HG03469 (cell line): ENCODE measurements at regions not wholly inside any gene's neighbourhood (a gene's known extent, or its start where the extent isn't known, plus 50 kb on each side); places are given as distances from the start of the nearest gene placed in this dataset.
"Not testable (repeated sequence)": the region's sequence is repeated elsewhere in the genome, so short reads cannot be mapped to it uniquely, and the experiment has no call there.

Source experiments
- ATAC-seq: cut with Tn5 transposase; IDR thresholded peaks from one replicate; pipeline ENCODE4 v1.9.1; 2021; ENCODE audit warnings: mild to moderate bottlenecking, moderate library complexity, moderate number of reproducible peaks; ENCODE audit not compliant: unreplicated experiment

DNA sequence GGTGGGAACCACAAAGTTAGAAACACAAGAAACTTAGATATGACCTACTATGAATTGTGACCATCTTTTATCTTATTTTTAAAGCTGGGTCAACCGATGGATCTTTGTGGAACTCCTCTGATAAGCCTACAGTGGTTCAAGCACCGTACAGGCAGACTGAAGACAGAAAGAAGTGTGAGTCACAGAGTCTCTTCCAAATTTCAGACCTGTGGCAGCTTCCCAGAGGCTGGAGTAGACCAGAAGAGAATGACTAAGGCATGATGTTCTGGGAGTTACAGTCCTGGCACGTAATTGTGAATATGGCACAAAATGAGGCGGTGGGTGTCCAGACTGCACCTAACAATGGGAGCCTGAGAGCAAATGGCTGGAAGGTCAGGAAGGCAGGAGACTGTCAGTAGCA, 70.0 kb downstream of the LMO4 start:
- ATAC-seq = no peak

- no peak for ATAC-seq
Measured at GRCh38 chr1:87399264-87399663, 70.6 kb downstream of the LMO4 start.

- ATAC-seq = no peak
Measured at GRCh38 chr1:87399701-87400100, 71.0 kb downstream of the LMO4 start.

- ATAC-seq = no peak
Measured at GRCh38 chr1:87400813-87401212, 72.1 kb downstream of the LMO4 start.

DNA sequence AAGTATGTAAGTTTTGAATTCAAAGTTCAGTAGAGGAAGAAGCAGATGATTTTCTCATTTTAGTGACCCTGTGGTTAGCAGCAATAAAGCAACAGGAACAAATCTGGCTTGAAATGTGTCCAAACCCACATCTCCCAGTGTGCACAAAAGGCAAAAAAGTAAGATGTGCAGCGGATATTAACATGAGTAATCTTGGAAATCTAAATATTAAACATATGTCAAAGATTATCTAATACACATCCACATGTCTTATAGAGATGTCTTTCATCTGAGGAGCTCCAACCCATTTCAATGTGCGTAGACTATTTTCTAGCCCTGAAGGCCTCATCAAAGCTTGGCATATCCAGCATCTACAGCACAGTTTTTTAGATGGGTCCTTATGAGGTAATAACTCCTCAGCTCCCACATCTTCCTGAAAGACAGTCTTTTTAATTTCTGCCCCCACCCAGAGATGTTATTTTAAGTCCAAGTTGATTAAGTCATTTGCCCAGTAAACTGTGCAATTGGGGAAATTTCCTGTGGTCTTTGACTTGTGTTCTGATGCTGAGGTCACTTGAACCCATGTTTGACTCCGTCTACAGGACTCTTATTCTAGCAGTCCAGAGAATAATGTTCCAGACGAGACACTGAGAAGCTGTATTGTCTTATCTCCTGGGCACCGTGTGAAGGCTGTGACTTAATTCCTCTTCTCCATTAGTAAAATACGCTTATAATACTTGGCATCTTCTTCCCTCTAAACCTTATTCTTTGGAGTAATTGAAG, 73.7 kb downstream of the LMO4 start:
- no peak for ATAC-seq

GRCh38 chr1:87403061-87403820, 74.6 kb downstream of the LMO4 start:
- ATAC-seq = no peak

DNA sequence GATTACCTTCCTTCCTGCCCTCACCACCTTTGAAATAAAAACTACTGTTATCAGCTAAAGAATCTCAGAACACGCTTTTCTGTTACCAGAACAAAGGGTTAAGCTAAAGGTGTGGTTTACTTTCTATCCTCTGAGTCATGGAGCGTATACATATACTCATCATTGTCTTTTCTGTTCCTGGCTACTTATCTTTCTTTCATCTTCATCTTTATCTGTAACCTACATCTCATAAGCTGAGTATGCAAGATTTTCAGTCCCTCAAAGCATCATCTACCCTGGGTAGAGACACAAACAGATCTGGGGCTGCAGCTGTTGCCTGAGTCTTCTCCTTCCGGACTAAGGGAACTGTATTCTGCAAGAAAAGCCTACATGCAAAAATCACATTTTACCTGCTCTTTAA, 75.6 kb downstream of the LMO4 start:
- ATAC-seq = no peak

DNA sequence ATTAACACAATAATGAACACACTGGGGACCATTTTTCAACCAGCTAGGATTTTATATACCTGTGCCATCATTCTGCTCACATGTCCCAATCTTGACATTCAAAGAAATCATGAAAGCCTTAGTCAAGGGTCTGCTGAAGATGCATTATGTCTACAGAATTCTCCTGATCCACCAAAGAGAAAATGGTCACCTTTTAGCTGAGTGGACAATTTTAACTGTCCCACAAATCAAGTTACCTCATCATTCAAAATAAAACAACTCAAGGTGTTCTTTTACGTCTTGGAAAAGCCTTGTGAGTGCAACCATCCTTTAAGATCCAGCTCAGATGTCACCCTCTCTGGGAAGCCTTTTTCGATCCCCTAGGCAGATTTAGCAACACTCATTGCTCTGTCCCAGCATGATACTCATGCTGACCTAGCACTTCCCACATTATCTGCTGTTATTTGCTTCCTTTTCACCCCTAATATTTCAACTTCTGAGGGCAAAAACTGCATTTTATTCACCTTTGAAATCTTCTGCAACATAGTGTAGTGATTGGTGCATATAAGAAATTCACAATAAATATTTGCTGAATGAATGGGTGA, 80.1 kb downstream of the LMO4 start:
- ATAC-seq = no peak

DNA sequence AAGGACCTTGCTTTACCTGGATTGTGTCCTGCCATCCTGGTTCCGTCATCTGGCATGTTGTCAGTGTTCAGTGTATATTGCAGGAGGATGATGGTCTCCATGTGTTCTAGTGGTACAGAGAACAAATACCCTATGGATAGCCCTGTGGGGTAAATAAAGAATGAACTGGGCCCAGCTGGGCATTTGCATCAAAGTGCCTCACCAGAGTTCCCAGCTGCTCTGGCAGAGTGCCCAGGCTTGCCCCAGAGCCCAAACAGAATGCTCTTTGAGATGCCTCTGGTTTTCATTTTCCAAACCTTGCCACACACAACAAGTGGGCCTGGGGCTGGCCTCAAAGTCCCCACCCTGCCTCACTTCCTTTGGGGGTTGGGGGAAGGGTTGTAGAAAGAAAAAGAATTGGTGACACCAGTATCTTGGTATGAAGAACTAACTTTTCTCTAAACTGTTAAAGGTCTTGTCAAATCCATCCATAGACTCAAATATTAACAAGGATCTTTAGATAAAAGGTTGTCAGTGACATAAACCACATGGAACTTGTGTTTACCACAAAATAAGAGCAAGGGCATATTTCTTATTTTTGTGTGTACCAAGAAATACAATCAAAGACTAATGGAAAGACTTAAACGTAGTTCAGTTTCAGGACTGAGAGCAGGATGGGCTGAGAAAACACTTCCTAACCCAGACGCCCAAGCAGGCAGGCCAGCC, 82.2 kb downstream of the LMO4 start:
- ATAC-seq = no peak

DNA sequence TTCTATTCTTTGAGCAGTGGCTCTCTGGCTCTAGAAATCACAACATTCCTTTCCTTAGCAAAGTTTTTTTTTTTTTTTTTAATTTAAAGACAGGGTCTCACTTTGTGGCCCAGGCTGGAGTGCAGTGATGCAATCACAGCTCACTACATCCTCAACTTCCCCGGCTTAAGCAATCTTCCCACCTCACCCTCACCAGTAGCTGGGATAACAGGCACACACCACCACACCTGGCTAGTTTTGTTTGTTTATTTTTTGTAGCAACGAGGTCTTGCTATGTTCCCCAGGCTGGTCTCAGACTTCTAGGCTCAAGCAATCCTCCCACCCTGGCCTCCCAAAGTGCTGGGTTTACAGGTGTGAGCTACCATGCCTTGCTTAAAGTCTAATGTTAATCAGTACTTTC, 85.2 kb downstream of the LMO4 start:
- ATAC-seq = not testable (repeated sequence)

DNA sequence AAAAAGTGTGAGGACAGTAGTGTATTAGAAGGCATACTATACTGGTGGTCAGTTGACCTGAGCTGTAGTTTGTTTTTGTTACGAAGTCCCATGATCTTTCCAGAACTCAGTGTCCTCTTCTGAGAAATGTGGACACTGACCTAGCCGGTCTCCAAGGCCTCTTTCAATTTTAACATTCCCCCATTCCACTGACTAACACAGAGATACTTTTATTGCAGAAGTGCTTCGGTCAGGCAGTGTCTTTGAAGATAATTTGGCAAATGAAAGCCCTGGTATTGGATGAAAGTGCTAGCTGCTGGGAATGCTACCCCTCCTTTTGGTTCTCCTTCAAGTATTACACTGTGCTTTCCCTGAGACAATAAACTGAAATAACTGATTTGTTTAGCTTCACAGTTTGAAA, 89.4 kb downstream of the LMO4 start:
- ATAC-seq = no peak

DNA sequence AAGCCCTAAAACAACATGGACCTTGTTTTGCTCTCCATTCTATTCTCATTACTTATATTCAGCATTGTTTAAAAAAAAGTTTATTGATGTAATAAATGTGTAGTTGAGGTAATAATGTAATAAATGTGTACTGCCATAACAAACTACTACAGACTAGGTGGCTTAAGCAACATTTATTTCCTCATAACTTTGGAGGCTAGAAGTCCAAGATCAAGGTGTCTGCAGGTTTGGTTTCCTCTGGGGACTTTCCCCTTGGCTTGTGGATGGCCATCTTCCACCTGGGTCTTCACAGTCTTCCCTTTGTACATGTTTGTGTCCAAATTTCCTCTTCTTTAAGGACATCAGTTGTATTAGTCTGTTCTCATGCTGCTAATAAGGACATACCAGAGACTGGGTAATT, 93.1 kb downstream of the LMO4 start:
- ATAC-seq = no peak

GRCh38 chr1:87424541-87424940, 95.9 kb downstream of the LMO4 start:
- no peak for ATAC-seq

DNA sequence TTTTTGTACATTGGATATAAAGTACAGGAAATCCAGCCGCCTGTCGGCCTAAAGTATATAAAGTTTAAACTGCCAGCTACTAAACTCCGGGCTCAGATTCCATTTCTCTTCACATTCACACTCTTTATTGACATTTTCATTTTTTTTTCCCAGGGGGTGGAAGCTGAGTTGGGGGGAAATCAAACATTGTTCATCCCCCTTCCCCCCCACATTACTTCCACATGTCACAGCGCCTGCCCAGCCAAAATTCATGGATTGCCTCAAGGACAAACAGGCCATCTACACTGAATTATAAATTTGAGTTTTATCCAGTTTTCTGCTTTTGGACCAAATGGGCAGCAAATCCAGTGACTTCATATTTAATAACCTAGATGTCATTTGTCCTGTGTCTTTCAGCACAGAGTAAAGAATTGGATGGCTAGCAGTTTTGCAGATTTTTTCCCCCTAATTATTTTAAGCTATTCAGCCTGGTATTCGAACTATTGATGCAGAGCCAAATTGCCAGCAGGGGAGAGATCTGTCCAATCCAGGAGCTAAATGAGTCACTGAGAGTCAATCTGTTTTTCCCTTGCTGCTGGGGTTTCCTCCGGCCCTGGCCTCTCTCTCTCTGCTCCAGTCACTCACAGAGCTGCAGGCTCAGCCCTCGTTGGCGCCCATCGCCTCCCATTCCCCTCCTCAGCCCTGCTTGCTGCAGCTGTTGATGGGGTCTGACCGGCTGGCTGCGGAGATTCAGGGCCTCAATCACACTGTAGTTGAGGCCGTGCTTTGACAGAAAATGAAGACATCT, 98.0 kb downstream of the LMO4 start:
- no peak for ATAC-seq

DNA sequence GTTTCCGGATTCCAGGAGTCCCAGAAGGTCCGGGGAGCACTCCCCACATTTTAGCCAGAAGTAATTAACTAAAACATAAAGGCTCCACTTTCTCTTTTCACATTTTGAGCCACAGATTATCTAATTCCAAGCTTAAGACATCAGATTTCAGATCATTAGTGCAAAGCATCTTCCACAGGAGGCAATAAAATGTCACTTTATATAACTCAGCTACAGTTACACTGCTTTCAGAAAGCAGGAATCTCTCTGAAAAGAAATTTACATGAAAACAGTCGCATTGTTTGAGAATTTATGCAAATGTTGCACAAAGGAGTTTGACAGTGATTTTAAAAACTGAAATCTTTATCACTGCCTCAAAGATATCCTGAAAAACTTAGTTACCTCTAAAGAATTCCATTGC, 99.7 kb downstream of the LMO4 start:
- ATAC-seq = no peak

GRCh38 chr1:87428883-87429282, 100.2 kb downstream of the LMO4 start:
- no peak for ATAC-seq

GRCh38 chr1:87432685-87433084, 104.0 kb downstream of the LMO4 start:
- ATAC-seq = no peak

- ATAC-seq = not testable (repeated sequence)
Measured at GRCh38 chr1:87433101-87433500, 104.4 kb downstream of the LMO4 start.

GRCh38 chr1:87435484-87435883, 106.8 kb downstream of the LMO4 start:
- peak; percentile 42 for ATAC-seq

- ATAC-seq = not testable (repeated sequence)
Measured at GRCh38 chr1:87436115-87436514, 107.4 kb downstream of the LMO4 start.

DNA sequence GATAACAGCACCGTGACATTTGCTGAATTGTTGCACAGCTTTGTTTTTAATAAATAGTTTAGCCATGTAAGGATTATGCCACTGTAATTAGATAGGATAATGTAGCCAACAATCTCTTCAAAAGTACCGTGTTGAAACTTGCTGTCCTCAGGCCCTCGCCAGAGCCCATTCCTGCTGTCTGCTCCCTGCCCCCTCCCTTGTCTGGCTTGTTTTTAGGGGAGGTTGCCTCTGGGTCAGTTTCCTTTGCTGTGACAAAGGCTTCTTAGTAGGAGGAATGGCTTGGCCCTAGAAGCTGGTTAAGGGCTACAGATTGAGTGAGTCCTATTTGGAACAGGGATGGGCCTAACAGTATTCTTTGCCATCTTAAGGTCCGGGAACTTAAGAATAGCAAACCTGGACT, 107.9 kb downstream of the LMO4 start:
- ATAC-seq = no peak
